ENCODE measurements at regions not wholly inside any gene's neighbourhood (a gene's known extent, or its start where the extent isn't known, plus 50 kb on each side); places are given as distances from the start of the nearest gene placed in this dataset.

- TF ChIP-seq ZNF574 (CRISPR knock-in tag; IDR thresholded peaks at IDR 0.05) (no peak), ZNF432 (CRISPR knock-in tag; IDR thresholded peaks at IDR 0.05; ENCODE audit: borderline replicate concordance) (no peak)
These were observed 184.2 kb upstream of the RPL38 start (continued) for GRCh38 chr17:74019271-74019670.

GRCh38 chr17:74019860-74020259 lies 183.6 kb upstream of the RPL38 start:
- H3K4me1 ChIP-seq (ENCODE audit: insufficient read depth, low read length) = peaks cover under 1% of the 10 kb centered on the region
- H3K79me2 ChIP-seq (ENCODE audit: insufficient read depth, low read length) = no peaks in the 10 kb centered on the region
- BruUV-seq (replicated peaks) = no TSS peak
- no peak overlapping the region for H3K9ac ChIP-seq (ENCODE audit: insufficient read depth, low read depth, low read length)
- no peaks in the 10 kb centered on the region; the same call in 1 of the 2 replicates for H4K20me1 ChIP-seq (ENCODE audit: insufficient read depth, low read length)
- POLR2A ChIA-PET = no interaction called here
- no peak overlapping the region for H3K4me2 ChIP-seq (ENCODE audit: low read depth, low read length)
- H3K27ac ChIP-seq (ENCODE audit: extremely low read length, insufficient read depth, low read length) = no peak overlapping the region
- intact Hi-C loops (cut with micrococcal nuclease; ENCODE audit: unreplicated experiment) = no loop called here
- in situ Hi-C loops (cut with HindIII; ENCODE audit: extremely low pct_ligation_motif_present, low pct_unique_long_range_greater_than_20kb) = no loop called here
- no peak overlapping the region for H2AFZ ChIP-seq (ENCODE audit: low read length)
- no peaks in the 10 kb centered on the region for H3K36me3 ChIP-seq (replicated peaks in 1 of 2; ENCODE audit: control insufficient read depth in 1 of 2, insufficient read depth in 2 of 2, low read length in 2 of 2)
- H3K9me3 ChIP-seq (ENCODE audit: low read length) = no peaks in the 10 kb centered on the region
- H3K4me3 ChIP-seq (replicated peaks in 1 of 3; ENCODE audit: insufficient read depth in 1 of 3, low read depth in 2 of 3, low read length in 3 of 3) = no peak overlapping the region
- CTCF ChIA-PET (ENCODE audit: low intra/inter-chr PET ratio, low total read pairs) = no interaction called here
- WGBS (ENCODE audit: low lambda C conversion rate) = 7% methylated on average over 1 of the region's 1 CpG
- ATAC-seq = no peak
- H3K27me3 ChIP-seq (ENCODE audit: control insufficient read depth in 1 of 2, insufficient read depth in 2 of 2, low read length in 2 of 2) = peaks cover 8 to 48% of the 10 kb centered on the region in 2 experiments; a peak in 3 of 5 replicates
- FAIRE-seq = no peak
- DNase-seq (ENCODE audit: low spot score) = no peak
- TF ChIP-seq FOXK1 (CRISPR knock-in tag; IDR thresholded peaks at IDR 0.05; ENCODE audit: borderline replicate concordance, low read depth) (no peak), KLF16 (CRISPR knock-in tag; IDR thresholded peaks at IDR 0.05) (no peak), ZNF143 (CRISPR knock-in tag; IDR thresholded peaks at IDR 0.05) (no peak), SNAPC4 (CRISPR knock-in tag; IDR thresholded peaks at IDR 0.05) (no peak), ZNF709 (CRISPR knock-in tag; IDR thresholded peaks at IDR 0.05) (no peak), POLR2G (IDR thresholded peaks at IDR 0.05; ENCODE audit: low read depth, low read length) (no peak), ZNF501 (CRISPR knock-in tag; IDR thresholded peaks at IDR 0.05) (no peak), ZNF747 (CRISPR knock-in tag; IDR thresholded peaks at IDR 0.05; ENCODE audit: borderline replicate concordance) (no peak), WIZ (CRISPR knock-in tag; IDR thresholded peaks at IDR 0.05) (no peak), ZNF251 (CRISPR knock-in tag; IDR thresholded peaks at IDR 0.05) (no peak), MATR3 (CRISPR knock-in tag; IDR thresholded peaks at IDR 0.05) (no peak), ISX (CRISPR knock-in tag; conservative IDR thresholded peaks at IDR 0.05) (no peak), MAF1 (CRISPR knock-in tag; IDR thresholded peaks at IDR 0.05; ENCODE audit: borderline replicate concordance) (no peak), ZNF691 (CRISPR knock-in tag; IDR thresholded peaks at IDR 0.05; ENCODE audit: borderline replicate concordance, low read depth) (no peak), ZSCAN22 (CRISPR knock-in tag; IDR thresholded peaks at IDR 0.05) (no peak)

Measured in HepG2 (cell line).